H1 (cell line): ENCODE measurements at regions not wholly inside any gene's neighbourhood (a gene's known extent, or its start where the extent isn't known, plus 50 kb on each side); places are given as distances from the start of the nearest gene placed in this dataset.

Source experiments
- ATF2 ChIP-seq: IDR thresholded peaks from 2 replicates; pipeline ENCODE4 v1.6.1; 2012; ENCODE audit warnings: low read length, inconsistent platforms
- CHD7 ChIP-seq: fragments of 300-600 bp; sonication (generic); IDR thresholded peaks from 2 replicates; pipeline ENCODE4 v1.7.1; 2012; ENCODE audit warnings: low read length, moderate library complexity, mild to moderate bottlenecking, inconsistent platforms; ENCODE audit not compliant: insufficient replicate concordance
- EZH2 ChIP-seq: fragments of 200-600 bp; sonication (generic); IDR thresholded peaks from 2 replicates; pipeline ENCODE4 v1.7.1; 2012; ENCODE audit warnings: low read depth, mild to moderate bottlenecking, moderate library complexity, low read length, inconsistent platforms; ENCODE audit not compliant: severe bottlenecking
- RXRA ChIP-seq: IDR thresholded peaks from 2 replicates; pipeline ENCODE4 v1.6.1; 2011; ENCODE audit warnings: low read depth, mild to moderate bottlenecking, low read length, moderate library complexity; ENCODE audit not compliant: insufficient read depth

- no peak for TF ChIP-seq CHD7
- no peak for TF ChIP-seq EZH2
- TF ChIP-seq ATF2 = no peak
- TF ChIP-seq RXRA = no peak
Measured at GRCh38 chr14:49049711-49050110, 536.5 kb downstream of the RPS29 start (continued).
